Fibroblast of gingiva (primary cell): ENCODE measurements at regions not wholly inside any gene's neighbourhood (a gene's known extent, or its start where the extent isn't known, plus 50 kb on each side); places are given as distances from the start of the nearest gene placed in this dataset.

Source experiments
- DNase-seq: peaks from one replicate; pipeline ENCODE4 v3.0.0-alpha.2; 2011; ENCODE audit warnings: low read depth

- no peak for DNase-seq
These were observed 461.7 kb upstream of the CADM1 start for GRCh38 chr11:115965767-115966504.

- no peak for DNase-seq
These were observed 459.9 kb upstream of the CADM1 start for GRCh38 chr11:115964091-115964490.

GRCh38 chr11:115963156-115963555 lies 458.9 kb upstream of the CADM1 start:
- no peak for DNase-seq

- DNase-seq, result no peak
These were observed 457.2 kb upstream of the CADM1 start for GRCh38 chr11:115961159-115962003.

- no peak for DNase-seq
These were observed 454.9 kb upstream of the CADM1 start for GRCh38 chr11:115959081-115959486.

GRCh38 chr11:115958089-115959000 lies 454.1 kb upstream of the CADM1 start:
- DNase-seq, result no peak

GRCh38 chr11:115955803-115956202 lies 451.6 kb upstream of the CADM1 start:
- DNase-seq, result no peak

- DNase-seq, result no peak
These were observed 446.4 kb upstream of the CADM1 start for GRCh38 chr11:115950660-115951059.

GRCh38 chr11:115944596-115944995 lies 440.4 kb upstream of the CADM1 start:
- DNase-seq, result no peak

GRCh38 chr11:115942011-115942410 lies 437.8 kb upstream of the CADM1 start:
- no peak for DNase-seq

GRCh38 chr11:115941481-115941993 lies 437.3 kb upstream of the CADM1 start:
- peak; percentile 3 for DNase-seq

- DNase-seq, result no peak
These were observed 436.8 kb upstream of the CADM1 start for GRCh38 chr11:115941044-115941443.

- no peak for DNase-seq
These were observed 435.7 kb upstream of the CADM1 start for GRCh38 chr11:115939731-115940421.

GRCh38 chr11:115939104-115939730 lies 435.0 kb upstream of the CADM1 start:
- DNase-seq, result no peak

- DNase-seq, result no peak
These were observed 429.3 kb upstream of the CADM1 start for GRCh38 chr11:115933564-115933963.

- no peak for DNase-seq
These were observed 427.4 kb upstream of the CADM1 start for GRCh38 chr11:115931548-115932083.

GRCh38 chr11:115930886-115931547 lies 426.8 kb upstream of the CADM1 start:
- no peak for DNase-seq

- no peak for DNase-seq
These were observed 426.1 kb upstream of the CADM1 start for GRCh38 chr11:115930291-115930690.

- no peak for DNase-seq
These were observed 425.5 kb upstream of the CADM1 start for GRCh38 chr11:115929618-115930129.

- DNase-seq, result no peak
These were observed 424.6 kb upstream of the CADM1 start for GRCh38 chr11:115928811-115929210.
